IMR-90 (cell line): ENCODE measurements at regions not wholly inside any gene's neighbourhood (a gene's known extent, or its start where the extent isn't known, plus 50 kb on each side); places are given as distances from the start of the nearest gene placed in this dataset.

Experiments used
- ATAC-seq: fragments of 200-7000 bp; cut with Tn5 transposase; 2 replicates; pipeline ENCODE4 v1.9.1; 2020; ENCODE audit warnings: low read depth, mild to moderate bottlenecking, moderate library complexity
- BruUV-seq: library from RNA; stranded (reverse); fragments of 400-500 nt; replicated peaks from 2 replicates; lab custom pipeline; 2021; lab: Mats Ljungman, UMichigan
- CTCF ChIA-PET: fragments of 300-600 bp; formaldehyde crosslinking; extraction: SDS; loops from one replicate; lab custom pipeline; 2021; ENCODE audit warnings: antibody characterized with exemption; lab: Yijun Ruan, JAX
- POLR2A ChIA-PET: fragments of 300-600 bp; sonication (Branson Sonifier 250); formaldehyde crosslinking; loops from one replicate; lab custom pipeline; 2022; ENCODE audit warnings: antibody characterized with exemption; ENCODE audit not compliant: unreplicated experiment; lab: Charles Lee
- DNase-seq: peaks from one replicate; pipeline ENCODE4 v3.0.0; 2013
- H2AFZ ChIP-seq: replicated peaks from 2 replicates; pipeline ENCODE3; 2013; ENCODE audit warnings: low read length, mild to moderate bottlenecking; ENCODE audit not compliant: poor library complexity
- H2AK5ac ChIP-seq: 2 replicates; pipeline ENCODE4 v1.6.1; 2013; ENCODE audit warnings: low read depth, low read length, inconsistent platforms
- H2AK9ac ChIP-seq: replicated peaks from 2 replicates; pipeline ENCODE3; 2013; ENCODE audit warnings: mild to moderate bottlenecking, low read depth, low read length, moderate library complexity; ENCODE audit not compliant: poor library complexity
- H2BK120ac ChIP-seq: 2 replicates; pipeline ENCODE4 v1.6.1; 2013; ENCODE audit warnings: low read depth, low read length, inconsistent platforms
- H2BK15ac ChIP-seq: 3 replicates; pipeline ENCODE4 v1.6.1; 2013; ENCODE audit warnings: low read depth, low read length, inconsistent platforms
- H2BK20ac ChIP-seq: 2 replicates; pipeline ENCODE4 v1.6.1; 2013; ENCODE audit warnings: low read depth, mild to moderate bottlenecking, inconsistent platforms, low read length, moderate library complexity
- H2BK5ac ChIP-seq: 2 replicates; pipeline ENCODE4 v1.6.1; 2013; ENCODE audit warnings: mild to moderate bottlenecking, low read depth, low read length, inconsistent platforms; ENCODE audit not compliant: poor library complexity, severe bottlenecking
- H3K14ac ChIP-seq: replicated peaks from 2 replicates; pipeline ENCODE4 v1.6.1; 2013; ENCODE audit warnings: low read depth, low read length, inconsistent platforms
- H3K18ac ChIP-seq: 2 replicates; pipeline ENCODE4 v1.6.1; 2013; ENCODE audit warnings: low read depth, low read length, control low read depth
- H3K23ac ChIP-seq: 2 replicates; pipeline ENCODE4 v1.6.1; 2013; ENCODE audit warnings: low read depth, low read length, inconsistent platforms
- H3K27ac ChIP-seq: 2 replicates; pipeline ENCODE4 v1.5.1; 2013; ENCODE audit warnings: mild to moderate bottlenecking, control low read depth, low read length; ENCODE audit not compliant: insufficient read depth
- H3K27me3 ChIP-seq: 2 replicates; pipeline ENCODE4 v1.6.1; 2013; ENCODE audit warnings: low read length; ENCODE audit not compliant: control insufficient read depth, insufficient read depth
- H3K36me3 ChIP-seq: 2 replicates; pipeline ENCODE4 v1.6.1; 2013; ENCODE audit warnings: low read length, mixed read lengths; ENCODE audit not compliant: control insufficient read depth, insufficient read depth
- H3K4ac ChIP-seq: 2 replicates; pipeline ENCODE4 v1.6.1; 2013; ENCODE audit warnings: low read depth, low read length, inconsistent platforms
- H3K4me1 ChIP-seq: 2 replicates; pipeline ENCODE4 v1.6.1; 2013; ENCODE audit warnings: low read length, mixed read lengths; ENCODE audit not compliant: control insufficient read depth, insufficient read depth
- H3K4me2 ChIP-seq: 2 replicates; pipeline ENCODE4 v1.6.1; 2013; ENCODE audit warnings: low read depth, mild to moderate bottlenecking, control low read depth, low read length, moderate library complexity
- H3K4me3 ChIP-seq: 2 replicates; pipeline ENCODE4 v1.5.1; 2013; ENCODE audit warnings: low read depth, mild to moderate bottlenecking, control low read depth, low read length, moderate library complexity; ENCODE audit not compliant: insufficient read depth
- H3K56ac ChIP-seq: 2 replicates; pipeline ENCODE4 v1.6.1; 2013; ENCODE audit warnings: low read length, inconsistent platforms; ENCODE audit not compliant: insufficient read depth; ENCODE audit errors: extremely low read depth
- H3K79me1 ChIP-seq, 2 experiments: 2 replicates each; pipeline ENCODE4 v1.6.1; 2013; ENCODE audit warnings: low read length in 2 of 2, inconsistent platforms in 1 of 2, low read depth in 1 of 2
- H3K9ac ChIP-seq: 2 replicates; pipeline ENCODE4 v1.6.1; 2013; ENCODE audit warnings: low read depth, low read length, control low read depth
- H3K9me1 ChIP-seq: 2 replicates; pipeline ENCODE4 v1.6.1; 2013; ENCODE audit warnings: low read length, inconsistent platforms; ENCODE audit not compliant: insufficient read depth
- H3K9me3 ChIP-seq: 2 replicates; pipeline ENCODE4 v1.6.1; 2013; ENCODE audit warnings: low read length; ENCODE audit not compliant: control insufficient read depth, insufficient read depth
- H4K20me1 ChIP-seq: 2 replicates; pipeline ENCODE4 v1.6.1; 2013; ENCODE audit warnings: low read length, inconsistent platforms; ENCODE audit not compliant: insufficient read depth
- H4K5ac ChIP-seq: 2 replicates; pipeline ENCODE4 v1.6.1; 2013; ENCODE audit warnings: mild to moderate bottlenecking, low read depth, low read length, control low read depth
- H4K8ac ChIP-seq, 2 experiments: 2 replicates each; pipeline ENCODE4 v1.6.1; 2013; ENCODE audit warnings: low read depth in 2 of 2, low read length in 2 of 2, control low read depth in 1 of 2, inconsistent platforms in 1 of 2
- H4K91ac ChIP-seq: 2 replicates; pipeline ENCODE4 v1.6.1; 2013; ENCODE audit warnings: low read depth, low read length, inconsistent platforms; ENCODE audit not compliant: insufficient read depth
- BHLHE40 ChIP-seq: fragments of 150-350 bp; IDR thresholded peaks from 2 replicates; pipeline ENCODE4 v1.6.1; 2016; ENCODE audit warnings: mild to moderate bottlenecking, low read depth, low read length
- CTCF ChIP-seq: conservative IDR thresholded peaks from 2 replicates; pipeline ENCODE4 v1.5.1; 2012; ENCODE audit warnings: mild to moderate bottlenecking, low read depth, low read length, improper control_type of control experiment
- ELK1 ChIP-seq: fragments of 150-350 bp; IDR thresholded peaks from 2 replicates; pipeline ENCODE4 v1.6.1; 2016; ENCODE audit warnings: low read depth, mild to moderate bottlenecking, low read length, moderate library complexity, borderline replicate concordance
- MAFK ChIP-seq: IDR thresholded peaks from 2 replicates; pipeline ENCODE4 v1.6.1; 2012; ENCODE audit warnings: low read depth, low read length, improper control_type of control experiment
- RAD21 ChIP-seq: IDR thresholded peaks from 2 replicates; pipeline ENCODE4 v1.6.1; 2012; ENCODE audit warnings: low read length, improper control_type of control experiment
- SMC3 ChIP-seq: fragments of 150-350 bp; IDR thresholded peaks from 2 replicates; pipeline ENCODE4 v1.6.1; 2016; ENCODE audit warnings: low read depth, mild to moderate bottlenecking, antibody characterized with exemption, low read length, moderate library complexity
- WGBS, 2 experiments: methylation state at CpG; one replicate each; pipeline versions ENCODE4 v1.1.5 to v1.1.7; 2013; ENCODE audit warnings: missing lambda C conversion rate in 2 of 2; ENCODE audit not compliant: insufficient read length in 1 of 2; ENCODE audit errors: extremely low coverage in 2 of 2; 5-methylcytosine and 5-hydroxymethylcytosine counted together
- dilution Hi-C: fragments of 300-500 bp; cut with HindIII; formaldehyde crosslinking; loops from one replicate; pipeline ENCODE4 v1.14.3; 2018; ENCODE audit warnings: low sequenced_read_pairs; ENCODE audit not compliant: unreplicated experiment
- in situ Hi-C: fragments of 300-500 bp; cut with MboI; formaldehyde crosslinking; loops from 3 replicates; pipeline ENCODE4 v1.14.3; 2019; ENCODE audit warnings: low sequenced_read_pairs, inconsistent platforms, mixed read lengths
- intact Hi-C: fragments of 100-400 bp; cut with micrococcal nuclease; formaldehyde crosslinking; loops from 2 replicates; pipeline ENCODE4 v1.10.0; 2022

- Histone ChIP-seq H3K9me3 (no peaks in the 10 kb centered on the region), H2AK5ac (no peak overlapping the region), H3K79me1 (peaks cover 24 to 29% of the 10 kb centered on the region in 2 experiments), H2BK15ac (no peak overlapping the region), H3K4ac (no peak overlapping the region), H3K18ac (no peak overlapping the region), H4K91ac (no peak overlapping the region), H4K5ac (no peak overlapping the region), H2AFZ (no peak overlapping the region), H2BK120ac (no peak overlapping the region), H3K4me3 (no peak overlapping the region), H3K4me2 (no peak overlapping the region), H3K27me3 (no peaks in the 10 kb centered on the region), H3K14ac (no peak overlapping the region), H4K8ac (no peak overlapping the region), H3K36me3 (no peaks in the 10 kb centered on the region), H3K23ac (no peak overlapping the region), H3K27ac (no peak overlapping the region), H3K56ac (no peak overlapping the region), H3K9me1 (no peaks in the 10 kb centered on the region; the same call in 1 of the 2 replicates), H2BK20ac (no peak overlapping the region), H4K20me1 (no peaks in the 10 kb centered on the region), H2AK9ac (no peak overlapping the region), H3K9ac (no peak overlapping the region), H3K4me1 (peaks cover 1% of the 10 kb centered on the region; the same call in 1 of the 2 replicates), H2BK5ac (no peak overlapping the region)
- TF ChIP-seq CTCF (no peak), SMC3 (no peak), MAFK (no peak), RAD21 (no peak), BHLHE40 (no peak), ELK1 (no peak)
- ChIA-PET CTCF (interaction anchor here (1.5 kb wide), 1 partner anchor 13 kb away, joined by 4 read pairs; no protein-coding TSS in a partner anchor), POLR2A (interaction anchor here (0.5 kb wide), 1 partner anchor 73 kb away, joined by 3 read pairs; no protein-coding TSS in a partner anchor)
- ATAC-seq (no peak), DNase-seq (no peak)
- WGBS, 2 experiments, result 80% methylated on average over 2 of the region's 6 CpGs; no CpG with 5 or more reads in 1 of the 2 experiments
- intact Hi-C loops (no loop called here), in situ Hi-C loops (no loop called here), dilution Hi-C loops (no loop called here)
- no TSS peak for BruUV-seq
Observed at GRCh38 chr6:138576313-138576712, 77.0 kb upstream of the NHSL1 start.
